ENCODE measurements at regions not wholly inside any gene's neighbourhood (a gene's known extent, or its start where the extent isn't known, plus 50 kb on each side); places are given as distances from the start of the nearest gene placed in this dataset.
"Not testable (repeated sequence)": the region's sequence is repeated elsewhere in the genome, so short reads cannot be mapped to it uniquely, and the experiment has no call there.

GRCh38 chr14:89514601-89515000 lies 97.6 kb upstream of the FOXN3 start:
- DNase-seq, result no peak

DNA sequence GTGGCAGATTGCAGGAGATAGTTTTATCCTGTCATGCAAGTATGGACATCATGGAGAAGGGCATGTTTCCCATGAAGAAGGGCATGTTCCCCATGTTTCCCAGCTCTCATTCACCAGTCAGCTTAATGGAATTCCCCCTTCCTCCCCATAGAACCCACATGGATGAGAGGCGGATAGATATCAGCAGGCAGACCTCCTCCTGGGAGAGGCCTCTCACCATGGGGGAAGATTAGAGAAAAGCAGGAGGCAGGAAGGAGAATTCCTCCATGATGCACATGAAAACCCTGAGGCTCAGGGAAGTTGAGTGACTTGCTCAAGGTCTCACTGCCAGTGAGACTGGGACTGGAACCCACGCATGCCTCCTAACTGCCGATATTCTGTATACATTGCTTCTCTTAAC lies 92.9 kb upstream of the FOXN3 start:
- no peak for DNase-seq

GRCh38 chr14:89508863-89509262 lies 91.8 kb upstream of the FOXN3 start:
- no peak for DNase-seq

DNA sequence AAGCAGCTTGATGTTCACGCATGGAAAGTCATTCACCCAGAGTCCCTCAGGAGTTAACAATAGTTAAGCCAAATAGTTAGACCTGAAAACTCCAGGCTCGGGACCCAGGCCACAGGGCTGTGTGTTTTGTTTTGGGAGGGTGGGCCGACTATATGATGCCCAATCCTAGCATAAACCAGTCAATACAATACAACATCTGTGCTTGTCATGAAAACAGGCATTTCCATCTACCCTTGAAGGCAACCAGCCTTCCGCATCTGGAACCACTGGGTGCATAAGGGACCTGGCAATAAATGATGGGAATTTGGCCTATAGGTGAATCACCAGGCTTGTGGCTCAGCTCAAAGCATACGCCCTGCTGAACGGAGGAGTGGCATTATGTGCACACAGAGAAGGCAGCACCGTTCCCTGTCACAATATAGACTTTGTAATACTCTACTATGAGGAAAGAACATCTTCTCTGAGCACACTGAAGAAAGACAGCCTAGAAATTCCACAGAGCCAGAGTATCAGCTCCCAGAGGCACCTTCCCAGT lies 91.0 kb upstream of the FOXN3 start:
- no peak for DNase-seq

- no peak for DNase-seq
These were observed 90.5 kb upstream of the FOXN3 start for GRCh38 chr14:89507521-89507920.

DNA sequence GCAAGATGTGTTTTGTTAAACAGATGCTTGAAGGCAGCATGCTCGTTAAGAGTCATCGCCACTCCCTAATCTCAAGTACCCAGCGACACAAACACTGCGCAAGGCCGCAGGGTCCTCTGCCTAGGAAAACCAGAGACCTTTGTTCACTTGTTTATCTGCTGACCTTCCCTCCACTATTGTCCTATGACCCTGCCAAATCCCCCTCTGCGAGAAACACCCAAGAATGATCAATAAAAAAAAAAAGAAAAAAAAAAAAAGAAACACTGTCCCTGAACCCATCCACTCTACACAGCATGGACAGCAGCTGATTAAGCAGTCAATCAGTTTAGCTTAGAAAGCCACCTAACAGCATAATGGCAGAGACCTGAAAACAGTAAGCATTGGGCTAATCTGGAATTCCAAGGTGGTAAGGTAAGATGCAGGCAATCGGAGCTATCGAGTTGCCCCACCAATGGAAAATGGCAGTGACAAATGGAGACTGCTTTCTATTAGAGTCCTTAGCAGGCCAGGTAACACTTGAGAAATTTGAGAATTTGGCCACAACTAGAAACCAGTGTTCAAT lies 89.9 kb upstream of the FOXN3 start:
- not testable (repeated sequence) for DNase-seq

DNA sequence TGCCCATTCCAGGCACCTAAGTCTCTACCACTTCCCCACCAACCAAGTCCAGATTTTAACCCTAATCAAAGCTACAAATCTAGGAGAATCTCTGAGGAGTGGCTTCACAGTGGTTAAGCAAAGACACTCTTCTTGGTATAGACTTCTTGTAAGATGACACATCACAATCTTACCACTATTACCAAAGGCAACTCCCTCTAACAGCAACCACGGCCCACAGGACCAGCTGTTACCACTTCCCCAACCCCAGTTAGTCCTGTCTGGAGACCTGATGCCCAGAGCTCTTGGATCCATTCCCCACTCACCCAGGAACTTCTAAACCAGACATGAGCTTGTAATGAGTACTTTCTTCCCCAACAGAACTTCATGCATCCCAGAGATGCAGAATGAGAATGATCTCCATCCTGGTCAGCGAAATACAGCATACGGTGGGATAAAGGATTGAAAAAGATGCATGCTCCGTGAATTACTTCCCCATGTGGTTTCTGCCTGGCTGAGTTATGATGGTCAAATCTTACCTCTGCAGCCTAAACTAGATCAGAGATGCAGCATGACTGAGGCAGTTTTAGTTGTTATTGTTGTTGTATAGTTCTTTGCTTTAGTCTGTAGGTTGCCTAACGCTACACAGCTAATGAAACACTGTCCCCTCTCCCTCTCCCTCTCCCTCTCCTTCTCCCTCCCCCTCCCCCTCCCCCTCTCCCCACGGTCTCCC lies 87.7 kb upstream of the FOXN3 start:
- DNase-seq, result no peak

- no peak for DNase-seq
These were observed 87.1 kb upstream of the FOXN3 start for GRCh38 chr14:89504091-89504490.

DNA sequence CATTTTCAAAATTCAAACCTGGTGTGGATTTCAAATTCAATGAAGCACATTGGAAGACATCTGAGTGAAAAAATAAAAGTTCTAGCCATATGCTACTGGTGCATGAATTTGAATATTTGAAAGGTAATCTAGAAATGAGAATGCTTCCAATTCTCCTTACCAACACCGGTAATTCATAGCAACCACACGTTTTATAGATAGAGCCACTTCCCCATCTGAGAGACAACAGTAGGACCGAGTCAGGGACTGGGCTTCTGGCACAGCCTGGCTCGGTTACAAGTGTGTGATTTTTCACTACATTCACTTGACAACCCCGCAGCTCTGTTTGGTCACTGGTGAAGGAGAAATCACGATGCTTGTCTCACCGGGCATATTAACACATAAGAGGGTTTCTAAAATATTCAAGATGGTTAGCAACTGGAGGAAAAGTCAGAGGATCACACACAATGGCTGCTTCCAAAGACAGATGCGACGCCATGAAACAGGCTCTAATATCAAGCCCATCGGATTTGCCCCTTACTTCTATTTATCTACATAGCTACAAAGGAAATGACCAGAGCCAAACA lies 86.5 kb upstream of the FOXN3 start:
- DNase-seq, result no peak

GRCh38 chr14:89502966-89503365 lies 85.9 kb upstream of the FOXN3 start:
- no peak for DNase-seq

GRCh38 chr14:89501381-89501780 lies 84.3 kb upstream of the FOXN3 start:
- DNase-seq, result no peak

DNA sequence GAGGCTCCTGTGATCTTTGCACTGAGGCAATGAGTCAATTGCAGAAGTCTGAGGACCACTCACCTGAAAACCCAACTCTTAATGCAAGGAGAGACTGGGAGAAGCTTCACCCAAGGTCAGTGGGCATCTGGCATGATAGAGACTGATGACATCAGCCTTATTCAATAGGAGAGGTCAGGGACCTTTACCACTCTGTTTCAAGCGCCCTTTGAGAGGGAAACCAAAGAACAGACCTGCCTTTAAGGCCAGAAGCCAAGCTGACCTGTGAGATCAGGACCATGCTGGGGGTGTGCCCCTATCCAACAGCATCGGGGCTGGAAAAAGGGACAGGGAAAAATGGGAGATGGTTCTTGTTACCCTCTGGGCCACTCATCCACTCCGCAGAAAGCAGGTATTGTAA lies 83.3 kb upstream of the FOXN3 start:
- no peak for DNase-seq

DNA sequence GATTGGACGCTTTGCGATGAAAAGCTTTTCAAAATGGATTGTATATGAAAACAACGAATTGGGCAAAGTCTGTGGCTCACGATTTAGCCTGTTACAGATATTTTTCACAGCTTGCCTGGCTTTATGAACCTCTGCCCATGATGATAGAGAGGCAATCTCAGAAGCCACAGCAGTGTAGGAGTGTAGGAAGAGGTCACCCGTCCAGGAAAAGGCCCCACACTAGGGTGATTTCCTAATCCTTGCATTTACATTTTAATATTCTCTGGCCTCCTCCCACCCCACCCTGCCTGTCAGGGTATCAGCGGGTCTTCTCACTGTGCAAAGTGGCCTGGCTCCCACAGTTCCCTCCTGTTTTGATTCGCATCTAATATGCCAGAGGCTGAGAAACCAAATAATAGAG lies 81.8 kb upstream of the FOXN3 start:
- no peak for DNase-seq

DNA sequence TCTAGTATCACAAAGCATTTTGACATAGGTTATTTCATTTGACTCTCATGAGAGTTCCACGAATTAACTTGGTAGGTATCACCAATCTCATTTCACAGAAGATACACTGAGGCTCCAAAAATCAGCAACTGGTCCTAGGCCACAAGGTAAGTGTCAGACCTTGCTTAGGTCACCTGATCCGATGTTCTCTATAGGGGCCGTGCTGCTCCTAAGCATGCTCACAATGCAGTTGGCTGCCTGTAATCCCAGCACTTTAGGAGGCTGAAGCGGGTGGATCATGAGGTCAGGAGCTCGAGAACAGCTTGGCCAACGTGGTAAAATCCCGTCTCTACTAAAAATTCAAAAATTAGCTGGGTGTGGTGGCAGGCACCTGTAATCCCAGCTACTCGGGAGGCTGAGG lies 78.7 kb upstream of the FOXN3 start:
- no peak for DNase-seq

DNA sequence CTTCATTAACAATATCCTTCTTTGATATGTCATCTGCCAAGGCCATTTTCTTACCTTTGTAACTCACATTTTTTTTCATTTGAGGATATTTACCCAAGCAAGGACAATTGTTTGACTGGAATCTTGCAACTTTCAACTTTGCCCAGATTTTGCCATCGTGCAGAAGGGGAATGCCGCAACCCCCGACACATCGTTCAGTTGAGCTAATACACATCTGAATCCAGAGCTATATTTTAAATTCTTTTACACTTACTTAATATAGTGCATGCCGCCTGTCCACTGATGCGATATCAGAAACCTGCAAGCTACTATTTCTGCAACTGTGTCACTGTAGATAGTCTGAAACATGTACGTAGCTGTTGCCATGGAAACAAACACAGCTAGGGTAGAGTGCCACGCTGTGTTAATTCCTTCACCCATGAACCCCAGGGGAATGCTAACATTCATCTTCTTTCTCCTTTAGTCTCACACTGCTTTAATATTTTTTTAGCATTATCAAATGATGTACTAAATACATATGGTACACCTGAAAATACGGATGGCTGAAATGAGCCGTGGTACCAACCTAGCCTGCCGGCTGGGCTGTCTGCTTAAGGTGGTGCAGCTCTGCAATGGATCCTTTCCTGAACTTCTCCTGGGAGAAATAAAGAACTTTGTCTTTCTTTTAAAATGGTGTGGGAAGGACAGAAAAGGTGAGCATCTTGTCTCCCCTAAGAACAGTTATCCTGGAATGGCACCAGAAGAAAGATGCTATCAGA lies 77.0 kb upstream of the FOXN3 start:
- DNase-seq, result no peak

- no peak for DNase-seq
These were observed 76.4 kb upstream of the FOXN3 start for GRCh38 chr14:89493406-89493805.

GRCh38 chr14:89491711-89492381 lies 74.8 kb upstream of the FOXN3 start:
- no peak for DNase-seq

GRCh38 chr14:89490466-89490865 lies 73.4 kb upstream of the FOXN3 start:
- DNase-seq, result no peak

- DNase-seq, result no peak
These were observed 72.9 kb upstream of the FOXN3 start for GRCh38 chr14:89489761-89490437.

DNA sequence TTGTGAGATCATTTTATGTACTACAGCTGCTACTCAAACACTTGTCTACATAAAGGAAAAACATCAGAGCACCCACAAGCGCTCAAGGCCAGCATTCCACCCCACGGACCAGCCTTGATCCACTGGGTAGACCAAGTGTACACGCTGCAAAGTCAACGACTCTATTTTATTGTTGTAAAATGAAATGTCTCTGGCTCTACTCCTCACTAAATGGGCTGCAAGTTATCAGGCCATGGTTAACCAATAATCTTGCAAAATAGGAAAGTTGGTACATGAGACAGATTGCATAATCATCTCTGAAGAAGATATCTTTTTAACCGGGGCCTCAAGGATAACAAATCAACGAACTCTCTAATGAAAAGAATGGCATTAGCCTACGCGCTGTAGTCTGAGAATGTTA lies 69.9 kb upstream of the FOXN3 start:
- DNase-seq, result no peak

GRCh38 chr14:89486505-89486904 lies 69.5 kb upstream of the FOXN3 start:
- no peak for DNase-seq

DNA sequence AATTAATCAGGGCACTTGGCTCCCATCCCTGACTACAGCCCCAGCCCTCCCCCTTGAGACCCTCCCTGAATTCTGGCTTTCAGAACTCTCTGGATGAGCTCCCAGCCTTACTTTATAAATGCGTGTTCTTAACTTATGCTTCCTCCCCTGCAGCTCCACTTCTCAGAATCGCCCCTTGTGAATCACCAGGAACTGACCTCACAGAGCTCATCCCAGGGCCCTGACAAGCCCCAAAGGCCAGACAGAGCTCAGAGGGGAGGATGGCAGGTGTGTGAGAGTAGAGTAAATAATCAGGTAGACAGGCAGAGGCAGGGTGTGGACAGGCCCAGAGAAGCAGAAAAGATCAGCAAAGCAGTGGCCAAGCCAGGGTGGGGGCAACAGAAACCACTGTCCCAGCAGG lies 68.2 kb upstream of the FOXN3 start:
- no peak for DNase-seq
